ENCODE measurements at regions not wholly inside any gene's neighbourhood (a gene's known extent, or its start where the extent isn't known, plus 50 kb on each side); places are given as distances from the start of the nearest gene placed in this dataset.
A peak's percentile ranks its signal among the peaks of the same experiment; 100 is the strongest.

- no peaks in the 10 kb centered on the region for H3K27me3 ChIP-seq (ENCODE audit: insufficient read depth, low read length)
- H2BK20ac ChIP-seq (ENCODE audit: low read depth, low read length, poor library complexity, severe bottlenecking), result no peak overlapping the region
- H4K8ac ChIP-seq (replicated peaks; ENCODE audit: insufficient read length, low read depth, low read length), result no peak overlapping the region
- Mint-ChIP-seq H3K4me3 (peak overlapping the region in 1 of 2 experiments; percentile 12; a peak in 2 of 5 replicates), H3K9me3 (no peaks in the 10 kb centered on the region), H3K4me1 (peaks cover 11 to 20% of the 10 kb centered on the region in 2 experiments), H3K27ac (no peak overlapping the region; a peak in 1 of 7 replicates), H3K27me3 (ENCODE audit: low read depth) (no peaks in the 10 kb centered on the region), H3K36me3 (ENCODE audit: insufficient read depth in 1 of 3, low read depth in 3 of 3) (0 out of 7 replicates have a peak, but pooled peaks cover 0 to 2% (median 0%) of the 10 kb centered on the region in 3 experiments)
- no peaks in the 10 kb centered on the region for H4K20me1 ChIP-seq (ENCODE audit: control insufficient read depth, insufficient read depth, insufficient read length)
- no peak overlapping the region for H3K23ac ChIP-seq (ENCODE audit: insufficient read length, low read depth, low read length)
- H2BK12ac ChIP-seq (ENCODE audit: insufficient read length, low read depth, low read length), result no peak overlapping the region
- no CpG with 5 or more reads among the region's 5 CpGs for WGBS (ENCODE audit: extremely low coverage, insufficient read length, low lambda C conversion rate)
- H2BK15ac ChIP-seq (ENCODE audit: low read depth, low read length), result no peak overlapping the region
- H3K79me1 ChIP-seq (ENCODE audit: insufficient read depth, low read depth, low read length, poor library complexity, severe bottlenecking), result no peaks in the 10 kb centered on the region
- no peak overlapping the region for H4K91ac ChIP-seq (ENCODE audit: insufficient read length, low read depth, low read length)
- no peak overlapping the region for H4K5ac ChIP-seq (ENCODE audit: insufficient read length, low read depth, low read length)
- no peaks in the 10 kb centered on the region for H3K79me2 ChIP-seq (ENCODE audit: insufficient read depth, low read length)
- H3K56ac ChIP-seq (ENCODE audit: insufficient read length, low read depth, low read length), result no peak overlapping the region
- H3K18ac ChIP-seq (ENCODE audit: insufficient read length, low read depth, low read length), result no peak overlapping the region
- H2BK120ac ChIP-seq (ENCODE audit: low read depth, low read length, poor library complexity, severe bottlenecking), result no peak overlapping the region
- H3T11ph ChIP-seq (ENCODE audit: low read length), result no peak overlapping the region
- no peak for DNase-seq
- H2AFZ ChIP-seq (ENCODE audit: low read length), result no peak overlapping the region
- no peak overlapping the region for H3K27ac ChIP-seq (ENCODE audit: insufficient read length, low read depth, low read length)
- no peak overlapping the region for H3K9ac ChIP-seq (ENCODE audit: extremely low read depth, insufficient read length, low read length)
- H2AK5ac ChIP-seq (ENCODE audit: insufficient read length, low read length), result no peak overlapping the region
- peaks cover 2% of the 10 kb centered on the region; the same call in 1 of the 2 replicates for H3K4me1 ChIP-seq (ENCODE audit: insufficient read depth, low read length)
- TF ChIP-seq, protein P1, sequence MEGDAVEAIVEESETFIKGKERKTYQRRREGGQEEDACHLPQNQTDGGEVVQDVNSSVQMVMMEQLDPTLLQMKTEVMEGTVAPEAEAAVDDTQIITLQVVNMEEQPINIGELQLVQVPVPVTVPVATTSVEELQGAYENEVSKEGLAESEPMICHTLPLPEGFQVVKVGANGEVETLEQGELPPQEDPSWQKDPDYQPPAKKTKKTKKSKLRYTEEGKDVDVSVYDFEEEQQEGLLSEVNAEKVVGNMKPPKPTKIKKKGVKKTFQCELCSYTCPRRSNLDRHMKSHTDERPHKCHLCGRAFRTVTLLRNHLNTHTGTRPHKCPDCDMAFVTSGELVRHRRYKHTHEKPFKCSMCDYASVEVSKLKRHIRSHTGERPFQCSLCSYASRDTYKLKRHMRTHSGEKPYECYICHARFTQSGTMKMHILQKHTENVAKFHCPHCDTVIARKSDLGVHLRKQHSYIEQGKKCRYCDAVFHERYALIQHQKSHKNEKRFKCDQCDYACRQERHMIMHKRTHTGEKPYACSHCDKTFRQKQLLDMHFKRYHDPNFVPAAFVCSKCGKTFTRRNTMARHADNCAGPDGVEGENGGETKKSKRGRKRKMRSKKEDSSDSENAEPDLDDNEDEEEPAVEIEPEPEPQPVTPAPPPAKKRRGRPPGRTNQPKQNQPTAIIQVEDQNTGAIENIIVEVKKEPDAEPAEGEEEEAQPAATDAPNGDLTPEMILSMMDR (conservative IDR thresholded peaks at IDR 0.05), result no peak; the same call in 2 of the 3 replicates
- no peaks in the 10 kb centered on the region for H3K23me2 ChIP-seq (ENCODE audit: insufficient read length, low read depth, low read length, poor library complexity, severe bottlenecking)
- H2BK5ac ChIP-seq (ENCODE audit: insufficient read length, low read length), result no peak overlapping the region
- no peak overlapping the region for H3K4ac ChIP-seq (ENCODE audit: low read depth, low read length)
- H3K4me2 ChIP-seq (ENCODE audit: insufficient read depth, insufficient read length, low read length), result no peak overlapping the region
- no peaks in the 10 kb centered on the region for H3K9me3 ChIP-seq (ENCODE audit: control insufficient read depth, low read depth, low read length)
- H3K14ac ChIP-seq (ENCODE audit: insufficient read depth, low read length), result no peak overlapping the region
These were observed 107.4 kb upstream of the RGS6 start for GRCh38 chr14:71824816-71825215.
